ENCODE measurements at regions not wholly inside any gene's neighbourhood (a gene's known extent, or its start where the extent isn't known, plus 50 kb on each side); places are given as distances from the start of the nearest gene placed in this dataset.

- Histone ChIP-seq H3K36me3 (ENCODE audit: control insufficient read depth in 2 of 3, insufficient read depth in 3 of 3, low read length in 3 of 3) (no peaks in the 10 kb centered on the region), H3K27ac (ENCODE audit: low read depth, low read length) (no peak overlapping the region), H3K4me3 (ENCODE audit: low read length) (no peak overlapping the region), H3K9me3 (ENCODE audit: control insufficient read depth in 2 of 3, low read length in 3 of 3) (no peaks in the 10 kb centered on the region), H3K27me3 (ENCODE audit: control insufficient read depth in 2 of 2, insufficient read depth in 2 of 2, low read length in 2 of 2) (no peaks in the 10 kb centered on the region), H3K4me1 (ENCODE audit: control insufficient read depth in 2 of 2, insufficient read depth in 2 of 2, low read length in 2 of 2) (no peaks in the 10 kb centered on the region)
- Mint-ChIP-seq H3K4me3 (no peak overlapping the region), H3K27me3 (peaks cover 8 to 27% (median 25%) of the 10 kb centered on the region in 5 donors), H3K27ac (no peak overlapping the region), H3K36me3 (no peaks in the 10 kb centered on the region), H3K9me3 (peaks cover 0 to 16% (median 6%) of the 10 kb centered on the region in 11 donors), H3K4me1 (no peaks in the 10 kb centered on the region)
- ATAC-seq = no peak
- no peak for DNase-seq
- ChIA-PET POLR2A (no interaction called here), CTCF (no interaction called here)
- intact Hi-C loops (cut with micrococcal nuclease) = no loop called here
Observed at GRCh38 chr2:46813020-46813415, 102.6 kb downstream of the MCFD2 start.

Measured in naive thymus-derived CD4-positive, alpha-beta T cell (primary cell).